A549 (cell line): ENCODE measurements at regions not wholly inside any gene's neighbourhood (a gene's known extent, or its start where the extent isn't known, plus 50 kb on each side); places are given as distances from the start of the nearest gene placed in this dataset.

ENCODE experiments used
- CBX8 ChIP-seq: fragments of 200-600 bp; sonication (generic); IDR thresholded peaks from 2 replicates; pipeline ENCODE4 v1.6.1; 2016
- CEBPB ChIP-seq, 2 experiments: fragments of >200 bp in 1 of 2; sonication (Bioruptor Twin) in 1 of 2; formaldehyde crosslinking in 1 of 2; IDR thresholded peaks; 2 replicates each; pipeline ENCODE4 v1.6.1; 2012 to 2016
- HOXA7 ChIP-seq: fragments of 250-450 bp; sonication (Bioruptor Pico); IDR thresholded peaks from 2 replicates; pipeline ENCODE4 v1.5.0; 2020; ENCODE audit warnings: mild to moderate bottlenecking, moderate library complexity
- NFE2L2 ChIP-seq: fragments of 150-350 bp; conservative IDR thresholded peaks from 2 replicates; pipeline ENCODE4 v1.6.1; 2014; ENCODE audit warnings: low read length
- TF ChIP-seq, protein P1 (sequence below): fragments of >200 bp; sonication (Bioruptor Twin); formaldehyde crosslinking; IDR thresholded peaks from 3 replicates; pipeline ENCODE4 v1.5.1; 2016
- TF ChIP-seq, protein P2 (sequence below): fragments of 200-600 bp; sonication (generic); IDR thresholded peaks from 2 replicates; pipeline ENCODE4 v1.6.1; 2016; ENCODE audit warnings: antibody characterized with exemption, mild to moderate bottlenecking, moderate library complexity
- TF ChIP-seq, protein P3 (sequence below): IDR thresholded peaks from 2 replicates; pipeline ENCODE4 v1.6.1; 2012

DNA sequence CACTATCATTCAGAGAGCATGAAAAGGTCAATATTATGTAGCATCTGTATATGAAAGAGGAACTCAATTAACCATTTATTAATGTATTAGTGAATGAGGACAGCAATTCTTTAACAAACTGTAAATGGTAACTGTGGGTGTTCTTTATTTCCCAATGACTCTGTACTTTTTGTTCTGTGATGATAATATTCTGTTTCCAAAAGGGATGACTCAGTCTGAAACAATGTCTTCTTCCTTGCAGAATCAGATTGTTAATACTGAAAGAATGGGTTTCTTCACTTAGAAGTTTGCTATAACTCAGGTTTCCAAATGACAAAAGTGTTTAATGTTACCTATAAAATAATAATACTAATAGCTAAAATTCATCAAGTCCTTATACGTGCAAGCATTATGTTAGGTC is 1518.7 kb upstream of the WWC1 start:
- TF ChIP-seq, protein P1, sequence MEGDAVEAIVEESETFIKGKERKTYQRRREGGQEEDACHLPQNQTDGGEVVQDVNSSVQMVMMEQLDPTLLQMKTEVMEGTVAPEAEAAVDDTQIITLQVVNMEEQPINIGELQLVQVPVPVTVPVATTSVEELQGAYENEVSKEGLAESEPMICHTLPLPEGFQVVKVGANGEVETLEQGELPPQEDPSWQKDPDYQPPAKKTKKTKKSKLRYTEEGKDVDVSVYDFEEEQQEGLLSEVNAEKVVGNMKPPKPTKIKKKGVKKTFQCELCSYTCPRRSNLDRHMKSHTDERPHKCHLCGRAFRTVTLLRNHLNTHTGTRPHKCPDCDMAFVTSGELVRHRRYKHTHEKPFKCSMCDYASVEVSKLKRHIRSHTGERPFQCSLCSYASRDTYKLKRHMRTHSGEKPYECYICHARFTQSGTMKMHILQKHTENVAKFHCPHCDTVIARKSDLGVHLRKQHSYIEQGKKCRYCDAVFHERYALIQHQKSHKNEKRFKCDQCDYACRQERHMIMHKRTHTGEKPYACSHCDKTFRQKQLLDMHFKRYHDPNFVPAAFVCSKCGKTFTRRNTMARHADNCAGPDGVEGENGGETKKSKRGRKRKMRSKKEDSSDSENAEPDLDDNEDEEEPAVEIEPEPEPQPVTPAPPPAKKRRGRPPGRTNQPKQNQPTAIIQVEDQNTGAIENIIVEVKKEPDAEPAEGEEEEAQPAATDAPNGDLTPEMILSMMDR: no peak
- TF ChIP-seq, protein P2, sequence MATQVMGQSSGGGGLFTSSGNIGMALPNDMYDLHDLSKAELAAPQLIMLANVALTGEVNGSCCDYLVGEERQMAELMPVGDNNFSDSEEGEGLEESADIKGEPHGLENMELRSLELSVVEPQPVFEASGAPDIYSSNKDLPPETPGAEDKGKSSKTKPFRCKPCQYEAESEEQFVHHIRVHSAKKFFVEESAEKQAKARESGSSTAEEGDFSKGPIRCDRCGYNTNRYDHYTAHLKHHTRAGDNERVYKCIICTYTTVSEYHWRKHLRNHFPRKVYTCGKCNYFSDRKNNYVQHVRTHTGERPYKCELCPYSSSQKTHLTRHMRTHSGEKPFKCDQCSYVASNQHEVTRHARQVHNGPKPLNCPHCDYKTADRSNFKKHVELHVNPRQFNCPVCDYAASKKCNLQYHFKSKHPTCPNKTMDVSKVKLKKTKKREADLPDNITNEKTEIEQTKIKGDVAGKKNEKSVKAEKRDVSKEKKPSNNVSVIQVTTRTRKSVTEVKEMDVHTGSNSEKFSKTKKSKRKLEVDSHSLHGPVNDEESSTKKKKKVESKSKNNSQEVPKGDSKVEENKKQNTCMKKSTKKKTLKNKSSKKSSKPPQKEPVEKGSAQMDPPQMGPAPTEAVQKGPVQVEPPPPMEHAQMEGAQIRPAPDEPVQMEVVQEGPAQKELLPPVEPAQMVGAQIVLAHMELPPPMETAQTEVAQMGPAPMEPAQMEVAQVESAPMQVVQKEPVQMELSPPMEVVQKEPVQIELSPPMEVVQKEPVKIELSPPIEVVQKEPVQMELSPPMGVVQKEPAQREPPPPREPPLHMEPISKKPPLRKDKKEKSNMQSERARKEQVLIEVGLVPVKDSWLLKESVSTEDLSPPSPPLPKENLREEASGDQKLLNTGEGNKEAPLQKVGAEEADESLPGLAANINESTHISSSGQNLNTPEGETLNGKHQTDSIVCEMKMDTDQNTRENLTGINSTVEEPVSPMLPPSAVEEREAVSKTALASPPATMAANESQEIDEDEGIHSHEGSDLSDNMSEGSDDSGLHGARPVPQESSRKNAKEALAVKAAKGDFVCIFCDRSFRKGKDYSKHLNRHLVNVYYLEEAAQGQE: no peak
- TF ChIP-seq, protein P3, sequence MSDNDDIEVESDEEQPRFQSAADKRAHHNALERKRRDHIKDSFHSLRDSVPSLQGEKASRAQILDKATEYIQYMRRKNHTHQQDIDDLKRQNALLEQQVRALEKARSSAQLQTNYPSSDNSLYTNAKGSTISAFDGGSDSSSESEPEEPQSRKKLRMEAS: no peak
- TF ChIP-seq CBX8 (no peak), NFE2L2 (no peak), CEBPB (IDR thresholded peaks at IDR 0.05) (no peak), HOXA7 (CRISPR knock-in tag) (no peak)
